Ascending aorta (tissue), 2 donors: ENCODE measurements at regions not wholly inside any gene's neighbourhood (a gene's known extent, or its start where the extent isn't known, plus 50 kb on each side); places are given as distances from the start of the nearest gene placed in this dataset.
"Not testable (repeated sequence)": the region's sequence is repeated elsewhere in the genome, so short reads cannot be mapped to it uniquely, and the experiment has no call there.

Source experiments
- DNase-seq, 2 donors: peaks; one replicate each; pipeline ENCODE4 v3.0.0-alpha.2; 2019; ENCODE audit warnings: low spot score in 2 of 2
- H3K27ac ChIP-seq, 2 donors: fragments of 200-600 bp; sonication (generic); one replicate each; pipeline ENCODE4 v1.5.1; 2016 to 2017; ENCODE audit warnings: mild to moderate bottlenecking in 1 of 2
- H3K27me3 ChIP-seq: fragments of 200-600 bp; sonication (generic); one replicate; pipeline ENCODE4 v1.5.1; 2017
- H3K36me3 ChIP-seq, 2 donors: fragments of 200-600 bp; sonication (generic); one replicate each; pipeline ENCODE4 v1.5.1; 2016
- H3K4me1 ChIP-seq, 2 donors: fragments of 200-600 bp; sonication (generic); one replicate each; pipeline ENCODE4 v1.5.1; 2016 to 2017; ENCODE audit warnings: mild to moderate bottlenecking in 1 of 2
- H3K4me3 ChIP-seq, 2 donors: fragments of 200-600 bp; sonication (generic); one replicate each; pipeline ENCODE4 v1.5.1; 2016 to 2017; ENCODE audit warnings: mild to moderate bottlenecking in 1 of 2
- H3K9me3 ChIP-seq, 2 donors: fragments of 200-600 bp; sonication (generic); one replicate each; pipeline ENCODE4 v1.5.1; 2016
- intact Hi-C: fragments of 100-400 bp; cut with DNase I; formaldehyde crosslinking; loops from one replicate; pipeline ENCODE4 v1.15.1; 2023
- TF ChIP-seq, protein P1 (sequence below), 3 experiments: fragments of 200-600 bp in 2 of 3; fragments of 450-650 bp in 1 of 3; sonication (generic) in 2 of 3; IDR thresholded peaks; one replicate each; pipeline ENCODE4 v1.5.1; 2016 to 2019; ENCODE audit warnings: antibody characterized with exemption in 3 of 3, mild to moderate bottlenecking in 1 of 3, moderate library complexity in 1 of 3

DNA sequence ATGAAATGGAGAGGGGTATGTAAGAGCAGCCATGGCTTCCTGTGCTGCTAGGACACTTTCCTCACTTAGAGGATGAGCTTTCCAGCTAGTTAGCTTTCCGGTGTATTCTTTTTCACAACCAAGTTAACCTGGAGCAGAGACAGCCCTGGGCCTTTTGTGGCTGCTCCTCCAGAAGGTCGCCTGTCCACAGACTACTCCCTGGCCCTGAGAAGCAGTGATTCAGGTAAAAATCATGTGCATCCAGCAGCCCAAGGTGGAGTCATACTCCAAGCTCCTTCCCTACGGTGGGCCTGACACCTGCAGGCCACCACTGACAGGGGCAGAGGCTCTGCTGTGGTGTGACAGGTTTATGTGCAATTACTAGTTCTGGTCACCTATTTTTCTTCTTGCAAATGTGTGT is 187.2 kb downstream of the ANKRD30B start:
- intact Hi-C loops: no loop called here

DNA sequence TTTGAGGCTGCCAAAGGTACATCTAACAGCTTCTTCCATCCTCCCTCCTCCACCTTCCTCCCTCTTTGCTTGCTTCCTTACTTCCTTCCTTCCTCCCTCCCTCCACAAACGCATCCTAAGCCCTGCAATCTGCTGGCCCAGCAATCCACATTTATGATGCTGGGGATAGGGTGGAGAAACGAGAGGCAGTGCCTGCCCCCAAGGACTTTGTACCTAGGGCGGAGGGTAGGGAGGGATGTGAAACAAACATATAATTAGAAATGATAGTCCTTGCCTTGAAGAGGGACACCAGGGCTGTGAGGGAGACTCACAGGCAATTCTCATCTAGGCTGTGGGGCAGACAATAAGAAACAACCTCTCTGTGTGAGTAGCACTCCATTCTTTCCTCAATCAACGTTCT is 188.3 kb downstream of the ANKRD30B start:
- intact Hi-C loops: no loop called here
- H3K27ac ChIP-seq: no peak overlapping the region
- DNase-seq: no peak
- no peaks in the 10 kb centered on the region for H3K36me3 ChIP-seq
- H3K4me1 ChIP-seq: no peaks in the 10 kb centered on the region
- H3K9me3 ChIP-seq: no peaks in the 10 kb centered on the region
- H3K27me3 ChIP-seq: no peaks in the 10 kb centered on the region
- no peak overlapping the region for H3K4me3 ChIP-seq
- TF ChIP-seq, protein P1, sequence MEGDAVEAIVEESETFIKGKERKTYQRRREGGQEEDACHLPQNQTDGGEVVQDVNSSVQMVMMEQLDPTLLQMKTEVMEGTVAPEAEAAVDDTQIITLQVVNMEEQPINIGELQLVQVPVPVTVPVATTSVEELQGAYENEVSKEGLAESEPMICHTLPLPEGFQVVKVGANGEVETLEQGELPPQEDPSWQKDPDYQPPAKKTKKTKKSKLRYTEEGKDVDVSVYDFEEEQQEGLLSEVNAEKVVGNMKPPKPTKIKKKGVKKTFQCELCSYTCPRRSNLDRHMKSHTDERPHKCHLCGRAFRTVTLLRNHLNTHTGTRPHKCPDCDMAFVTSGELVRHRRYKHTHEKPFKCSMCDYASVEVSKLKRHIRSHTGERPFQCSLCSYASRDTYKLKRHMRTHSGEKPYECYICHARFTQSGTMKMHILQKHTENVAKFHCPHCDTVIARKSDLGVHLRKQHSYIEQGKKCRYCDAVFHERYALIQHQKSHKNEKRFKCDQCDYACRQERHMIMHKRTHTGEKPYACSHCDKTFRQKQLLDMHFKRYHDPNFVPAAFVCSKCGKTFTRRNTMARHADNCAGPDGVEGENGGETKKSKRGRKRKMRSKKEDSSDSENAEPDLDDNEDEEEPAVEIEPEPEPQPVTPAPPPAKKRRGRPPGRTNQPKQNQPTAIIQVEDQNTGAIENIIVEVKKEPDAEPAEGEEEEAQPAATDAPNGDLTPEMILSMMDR (IDR thresholded peaks at IDR 0.05): no peak

More for the DNA sequence above, 187.2 kb downstream of the ANKRD30B start:
- H3K4me1 ChIP-seq: no peaks in the 10 kb centered on the region
- no peak overlapping the region for H3K27ac ChIP-seq
- TF ChIP-seq, protein P1 (IDR thresholded peaks at IDR 0.05): no peak
- no peaks in the 10 kb centered on the region for H3K9me3 ChIP-seq
- H3K36me3 ChIP-seq: no peaks in the 10 kb centered on the region
- no peak overlapping the region for H3K4me3 ChIP-seq
- peak in 1 of 2 donors; percentile 37 for DNase-seq
- no peaks in the 10 kb centered on the region for H3K27me3 ChIP-seq

DNA sequence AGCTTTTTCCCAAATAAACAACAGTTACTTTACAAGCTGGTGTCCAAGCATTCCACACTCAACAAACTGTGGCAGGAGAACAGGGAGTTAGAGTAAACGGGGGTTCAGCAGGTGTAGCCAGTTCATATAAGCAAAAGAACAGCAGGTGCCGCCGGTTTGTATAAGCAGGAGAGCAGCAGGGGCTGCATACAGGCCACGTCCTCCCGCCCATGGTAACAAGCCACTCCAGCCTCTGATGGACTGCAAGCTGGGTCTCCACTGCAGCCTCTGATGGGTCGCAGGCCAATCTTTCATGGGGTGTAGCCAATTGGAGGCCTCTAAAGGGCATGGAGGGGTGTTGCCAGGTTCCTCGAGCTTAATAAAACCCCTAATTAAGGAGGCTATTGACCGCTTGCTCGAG is 189.3 kb downstream of the ANKRD30B start:
- intact Hi-C loops: no loop called here
- no peak overlapping the region for H3K4me3 ChIP-seq

DNA sequence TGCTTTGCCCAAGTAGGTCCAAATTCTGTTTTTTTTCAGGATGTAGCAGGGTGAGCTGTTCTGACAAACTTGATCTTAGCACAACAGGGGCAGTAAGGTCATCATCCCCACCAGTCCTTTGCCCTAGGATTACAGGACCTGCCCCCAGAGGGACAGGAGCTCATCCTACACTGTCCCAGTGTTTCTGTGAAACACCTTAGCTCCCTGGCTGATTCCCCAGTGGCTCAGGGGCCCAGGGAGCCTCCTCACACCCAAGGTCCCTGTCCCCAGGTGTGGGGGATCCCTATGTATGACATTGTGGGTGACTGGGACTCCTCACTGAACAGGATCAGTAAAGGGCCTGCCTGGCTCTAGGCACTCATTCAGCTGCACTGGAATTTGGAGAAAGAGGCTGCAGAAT is 191.2 kb downstream of the ANKRD30B start:
- DNase-seq: peak in 1 of 2 donors; percentile 19
- Histone ChIP-seq H3K4me1 (no peaks in the 10 kb centered on the region), H3K4me3 (no peak overlapping the region), H3K9me3 (no peaks in the 10 kb centered on the region), H3K27ac (no peak overlapping the region), H3K36me3 (no peaks in the 10 kb centered on the region), H3K27me3 (no peaks in the 10 kb centered on the region)
- TF ChIP-seq, protein P1 (IDR thresholded peaks at IDR 0.05): no peak
- intact Hi-C loops: no loop called here

More for the DNA sequence above, 189.3 kb downstream of the ANKRD30B start:
- no peak for DNase-seq
- H3K36me3 ChIP-seq: no peaks in the 10 kb centered on the region
- H3K9me3 ChIP-seq: no peaks in the 10 kb centered on the region
- no peaks in the 10 kb centered on the region for H3K4me1 ChIP-seq
- no peak overlapping the region for H3K27ac ChIP-seq
- no peaks in the 10 kb centered on the region for H3K27me3 ChIP-seq
- TF ChIP-seq, protein P1 (IDR thresholded peaks at IDR 0.05): no peak

DNA sequence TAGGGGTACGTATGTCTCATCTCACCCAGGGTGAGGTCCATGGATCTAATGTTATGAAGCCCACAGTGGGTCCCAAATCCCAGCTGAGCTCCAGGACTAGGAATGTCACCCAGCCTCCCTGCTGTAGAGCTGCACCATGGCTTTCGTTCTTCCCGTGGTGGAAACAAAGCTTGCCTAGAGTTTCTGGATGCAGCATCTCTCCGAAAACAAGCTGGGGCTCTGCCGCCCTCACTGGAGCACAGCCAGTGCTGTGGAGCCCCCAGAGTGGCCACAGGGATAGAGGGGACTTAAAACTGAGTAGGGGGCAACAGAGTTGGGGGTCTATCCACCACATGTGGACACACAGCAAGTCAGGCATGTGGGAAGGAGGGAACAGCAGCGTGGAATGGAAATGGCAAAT is 192.1 kb downstream of the ANKRD30B start:
- intact Hi-C loops, H3K27me3 ChIP-seq, H3K9me3 ChIP-seq, H3K36me3 ChIP-seq, H3K27ac ChIP-seq, H3K4me3 ChIP-seq, H3K4me1 ChIP-seq: not testable (repeated sequence)
- peak in 1 of 2 donors; percentile 33 for DNase-seq

DNA sequence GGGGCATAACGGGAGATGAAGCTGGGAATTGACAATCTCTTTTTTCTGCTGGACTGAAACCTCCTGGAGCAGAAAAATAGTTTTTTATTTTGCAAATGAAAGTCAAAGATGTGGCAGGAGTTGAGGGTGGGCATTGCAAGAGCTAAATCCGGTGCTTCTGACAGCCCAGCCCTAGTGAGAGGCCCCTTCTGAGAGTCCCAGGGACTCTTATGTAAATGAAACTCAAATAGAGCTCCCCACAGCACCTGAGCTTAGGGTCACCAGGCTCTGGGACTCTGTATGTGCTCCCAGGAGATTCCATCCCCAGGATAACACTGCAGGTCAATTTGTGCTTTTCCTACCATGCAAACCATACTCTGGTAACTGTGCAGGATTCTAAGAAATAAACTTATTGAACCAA is 192.8 kb downstream of the ANKRD30B start:
- H3K4me1 ChIP-seq: no peaks in the 10 kb centered on the region
- intact Hi-C loops: no loop called here
- H3K9me3 ChIP-seq: no peaks in the 10 kb centered on the region
- no peak overlapping the region for H3K4me3 ChIP-seq
- no peaks in the 10 kb centered on the region for H3K36me3 ChIP-seq
- TF ChIP-seq, protein P1 (IDR thresholded peaks at IDR 0.05): no peak
- H3K27ac ChIP-seq: no peak overlapping the region
- DNase-seq: peak in 1 of 2 donors; percentile 15
- no peaks in the 10 kb centered on the region for H3K27me3 ChIP-seq
